SW480 (cell line): ENCODE measurements at regions not wholly inside any gene's neighbourhood (a gene's known extent, or its start where the extent isn't known, plus 50 kb on each side); places are given as distances from the start of the nearest gene placed in this dataset.
A peak's percentile ranks its signal among the peaks of the same experiment; 100 is the strongest.

Experiments used
- DNase-seq: peaks from one replicate; pipeline ENCODE4 v3.0.0-alpha.2; 2016; ENCODE audit warnings: low spot score

- no peak for DNase-seq
Observed at GRCh38 chr2:234306426-234307173, 190.3 kb downstream of the ARL4C start.

DNA sequence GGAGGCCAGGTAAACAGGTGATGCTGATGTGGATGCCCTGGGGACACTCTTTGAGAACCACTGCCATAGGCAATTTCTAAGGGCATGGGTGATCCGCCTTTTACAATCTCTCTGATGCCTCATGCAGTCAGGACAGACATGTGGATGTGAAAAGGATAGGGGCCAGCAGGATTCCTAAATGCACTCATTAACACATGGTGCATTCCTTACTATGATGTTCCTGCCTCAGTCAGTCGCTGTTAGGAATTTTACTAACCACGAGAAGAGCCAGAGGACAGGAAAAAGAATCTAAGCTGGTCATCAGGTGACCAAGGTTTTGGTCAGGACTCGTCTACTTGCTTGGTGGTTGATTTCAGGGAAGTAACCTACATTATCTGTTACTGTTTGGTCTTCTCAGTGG is 191.0 kb downstream of the ARL4C start:
- no peak for DNase-seq

DNA sequence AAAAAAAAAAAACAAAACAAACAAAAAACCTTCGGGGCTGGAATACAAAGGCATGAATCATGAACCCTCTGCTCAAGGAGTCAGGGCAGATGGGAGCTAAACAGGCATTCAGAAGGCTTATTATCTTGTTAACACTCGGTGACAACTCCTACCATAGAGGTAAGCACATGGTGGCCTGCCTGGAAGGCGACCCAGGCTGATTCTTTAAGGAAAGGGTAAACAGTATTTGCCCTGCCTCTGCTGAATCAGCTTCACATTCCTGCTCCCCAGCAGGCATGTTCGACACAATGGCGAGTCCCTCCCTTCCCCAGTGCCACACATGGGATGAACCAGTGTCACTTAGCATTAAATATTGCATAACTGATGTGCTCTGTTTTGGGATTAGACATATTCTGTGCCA is 191.9 kb downstream of the ARL4C start:
- DNase-seq: no peak

- no peak for DNase-seq
Observed at GRCh38 chr2:234302664-234302991, 194.3 kb downstream of the ARL4C start.

GRCh38 chr2:234300932-234301823 is 195.7 kb downstream of the ARL4C start:
- DNase-seq: no peak

DNA sequence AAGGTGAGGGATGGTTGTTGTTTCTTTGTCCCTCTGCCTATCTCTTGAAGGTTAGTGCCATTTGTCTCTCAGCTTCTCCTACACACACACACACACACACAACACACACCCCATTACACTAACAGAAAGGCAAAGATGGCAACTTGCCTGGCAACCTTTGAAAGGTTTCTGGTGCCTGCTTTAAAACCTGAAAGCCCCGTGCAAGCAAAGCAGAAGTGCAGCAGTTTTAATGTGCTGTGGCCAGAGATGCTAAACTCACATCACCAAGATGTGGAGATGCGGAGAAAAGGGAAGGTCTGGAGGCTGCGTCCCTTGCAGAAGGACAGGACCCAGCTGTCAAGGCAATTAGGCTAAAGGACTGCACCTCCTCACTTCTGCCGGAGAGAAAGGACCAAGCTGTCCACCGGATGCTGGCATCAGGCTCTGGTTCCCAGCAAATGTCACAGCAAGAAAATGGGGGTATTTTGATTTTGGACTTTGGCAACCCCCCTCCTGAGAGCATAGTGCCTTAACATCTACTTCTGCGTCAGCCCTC is 196.4 kb downstream of the ARL4C start:
- DNase-seq: no peak

DNA sequence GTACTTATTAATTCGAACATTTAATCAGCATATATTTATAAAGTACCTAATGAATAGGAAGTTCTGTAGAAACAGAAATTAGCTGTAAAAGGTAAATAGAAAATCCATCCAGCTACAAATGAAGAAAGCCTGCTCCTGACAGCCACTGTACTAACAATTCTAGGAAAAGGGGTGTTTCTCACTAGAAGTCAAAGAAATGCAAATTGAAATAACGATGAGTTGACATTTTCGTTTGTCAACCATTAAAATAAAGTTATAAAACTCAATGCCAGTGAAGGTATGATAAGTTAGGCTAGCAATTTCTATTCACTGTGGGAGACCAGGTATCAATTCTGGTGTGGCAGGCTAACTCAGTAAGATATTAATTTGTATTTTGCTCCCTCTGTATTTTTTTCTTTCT is 198.0 kb downstream of the ARL4C start:
- DNase-seq: no peak

- DNase-seq: no peak
Observed at GRCh38 chr2:234296991-234297390, 199.9 kb downstream of the ARL4C start.

GRCh38 chr2:234293973-234294372 is 202.9 kb downstream of the ARL4C start:
- peak; percentile 60 for DNase-seq

GRCh38 chr2:234292962-234293243 is 204.0 kb downstream of the ARL4C start:
- no peak for DNase-seq

DNA sequence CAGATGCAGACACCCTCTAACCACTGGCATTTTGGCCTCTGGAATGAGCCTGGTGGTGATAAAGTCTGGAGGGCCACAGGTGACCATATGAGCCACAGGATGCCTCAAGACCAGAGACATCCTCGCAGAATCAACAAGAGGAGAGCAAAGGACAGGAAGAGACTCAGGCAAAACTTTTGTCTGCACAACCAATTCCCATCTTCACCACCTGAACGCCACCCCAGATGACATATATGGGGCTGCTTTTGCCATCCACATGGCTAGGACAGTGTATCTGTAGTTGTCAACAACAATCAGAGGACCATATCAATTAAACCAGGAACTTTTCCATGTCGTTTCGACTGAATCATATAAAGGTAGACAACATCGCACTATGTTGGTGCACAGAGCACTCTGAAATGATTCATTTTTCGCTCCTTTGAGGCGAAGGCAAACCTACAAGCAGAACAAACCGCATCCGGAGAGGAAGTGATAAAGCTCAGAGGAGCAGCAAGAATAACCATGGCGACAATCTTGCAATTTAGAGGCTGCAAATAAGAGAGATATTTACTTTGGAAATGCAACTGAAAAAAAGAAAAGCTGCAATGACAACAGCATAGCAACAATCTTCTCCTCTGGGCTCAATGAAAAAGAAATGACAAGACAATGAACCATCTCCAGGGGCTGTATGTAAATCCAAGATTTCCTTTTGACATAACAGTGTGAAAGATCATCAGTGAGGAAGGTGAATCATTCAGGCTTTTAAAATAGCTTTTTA is 204.5 kb downstream of the ARL4C start:
- DNase-seq: peak; percentile 36

- peak; percentile 87 for DNase-seq
Observed at GRCh38 chr2:234291765-234292204, 205.1 kb downstream of the ARL4C start.

DNA sequence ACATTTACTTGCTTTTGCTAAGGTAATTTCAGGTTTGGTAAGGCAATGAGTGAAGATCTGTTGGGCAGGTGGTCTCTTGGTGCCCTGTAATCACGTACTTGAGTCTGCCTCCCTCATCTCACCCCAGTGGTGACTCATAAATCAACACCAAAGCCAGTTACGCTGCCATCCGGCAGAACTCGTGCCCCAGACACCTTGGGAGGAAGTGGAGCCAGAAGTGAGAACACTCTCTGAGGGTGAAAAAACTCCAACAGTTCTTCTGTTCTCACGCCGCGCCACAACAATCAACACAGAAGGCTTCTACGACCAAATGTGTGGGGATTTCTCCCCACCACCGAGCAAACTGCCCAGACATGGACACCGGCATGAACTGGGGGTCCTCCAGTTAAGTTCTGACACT is 206.2 kb downstream of the ARL4C start:
- DNase-seq: no peak

DNA sequence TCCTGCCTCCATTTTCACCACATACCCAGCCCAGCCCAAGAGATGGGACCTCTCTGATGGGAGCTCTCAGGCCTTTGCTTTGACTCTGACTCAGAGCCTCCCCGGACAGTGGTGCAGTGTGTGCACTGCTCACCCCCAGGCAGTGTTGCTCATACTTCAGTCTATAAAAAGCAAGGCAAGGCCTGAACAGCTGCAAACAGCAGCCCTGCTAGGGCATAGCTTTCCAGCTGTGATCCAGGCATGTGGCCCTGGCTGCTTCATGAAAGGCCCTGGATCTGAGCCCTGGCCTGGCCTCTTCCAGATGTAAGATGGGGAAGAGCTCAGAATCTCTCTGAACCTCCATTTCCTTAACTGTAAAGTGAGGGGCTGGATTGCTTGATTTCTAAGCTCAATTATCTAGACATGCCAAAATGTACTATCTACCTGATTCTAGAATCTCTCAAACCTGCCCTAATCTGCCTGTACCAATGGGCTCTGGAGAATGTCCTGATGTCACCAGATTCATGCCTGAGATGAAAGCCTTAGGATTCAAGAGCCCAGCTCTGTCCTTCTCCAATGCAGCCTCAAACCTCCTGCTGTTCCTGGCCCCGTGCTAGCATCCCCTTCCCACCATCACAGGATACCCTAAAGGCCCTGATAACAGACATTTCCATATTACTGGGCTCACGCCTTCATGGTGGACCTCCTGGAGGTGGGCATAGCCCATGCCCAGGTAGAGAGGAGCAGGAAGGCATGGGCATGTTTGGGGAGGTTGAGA is 206.9 kb downstream of the ARL4C start:
- DNase-seq: no peak

DNA sequence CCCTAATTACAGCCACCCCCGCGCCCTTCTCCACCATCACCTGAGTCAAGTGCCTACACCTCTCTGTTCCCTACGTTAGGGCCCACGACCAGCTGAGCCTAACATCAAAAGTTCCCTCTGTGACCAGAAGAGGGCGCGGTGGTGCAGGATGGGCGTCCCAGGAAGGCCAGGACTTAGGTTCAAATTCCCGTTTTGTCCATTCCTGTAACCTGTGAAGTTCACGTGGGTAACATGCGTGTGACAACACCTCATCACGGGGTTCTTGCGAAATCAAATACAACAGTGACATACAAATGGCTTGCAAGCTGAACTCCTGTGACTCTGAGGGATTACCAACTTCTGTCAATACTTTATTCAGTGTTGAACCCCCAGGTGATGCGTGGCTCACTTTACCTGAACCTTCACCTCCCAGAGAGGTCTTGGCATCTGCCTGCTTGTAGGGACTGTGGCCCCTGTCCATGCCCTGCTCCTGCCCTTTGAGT is 207.9 kb downstream of the ARL4C start:
- no peak for DNase-seq

GRCh38 chr2:234287650-234288049 is 209.2 kb downstream of the ARL4C start:
- no peak for DNase-seq

DNA sequence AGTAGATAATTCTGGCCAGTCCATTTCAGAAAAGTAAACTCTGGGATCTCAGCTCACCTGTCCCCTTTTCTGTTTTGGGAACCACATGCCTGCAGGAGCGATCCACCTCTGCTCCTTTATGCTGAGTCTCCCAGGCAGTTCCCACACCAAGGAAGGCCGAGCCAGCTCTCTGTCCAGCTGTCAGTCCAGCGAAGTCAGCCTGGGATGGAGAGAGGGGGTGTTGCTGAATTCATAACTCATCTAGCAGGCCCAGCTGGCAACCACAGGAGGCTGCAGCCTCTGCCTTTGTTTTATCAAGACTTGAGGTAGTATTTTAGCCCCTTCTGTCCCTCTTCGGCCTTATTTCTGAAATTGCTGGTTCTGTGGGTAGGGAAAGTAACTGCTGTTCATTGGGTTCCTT is 209.9 kb downstream of the ARL4C start:
- DNase-seq: no peak

DNA sequence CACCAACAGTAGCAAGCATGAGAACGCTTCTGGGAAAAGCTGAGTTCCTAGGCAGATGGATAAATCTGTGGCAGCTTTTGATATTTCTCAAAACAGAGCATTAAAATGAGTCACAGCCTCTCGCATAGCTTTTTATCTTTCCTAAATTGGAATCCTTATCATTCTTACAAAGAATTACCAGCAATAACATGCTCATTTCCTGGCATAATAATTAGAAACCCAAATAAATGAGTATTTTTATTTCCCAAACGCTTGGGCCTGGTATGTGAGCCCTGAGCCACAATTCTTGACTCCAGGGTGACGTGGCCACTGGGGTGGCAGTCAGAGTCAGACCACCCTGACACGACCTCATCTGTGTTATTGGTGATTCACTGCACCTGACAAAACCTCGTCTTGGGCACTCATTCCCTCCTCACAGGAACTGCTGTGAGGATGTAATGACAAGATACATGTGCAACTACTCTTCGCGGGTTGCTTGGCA is 210.7 kb downstream of the ARL4C start:
- DNase-seq: no peak

- DNase-seq: no peak
Observed at GRCh38 chr2:234285541-234285940, 211.3 kb downstream of the ARL4C start.

GRCh38 chr2:234279637-234280036 is 217.2 kb downstream of the ARL4C start:
- DNase-seq: no peak

DNA sequence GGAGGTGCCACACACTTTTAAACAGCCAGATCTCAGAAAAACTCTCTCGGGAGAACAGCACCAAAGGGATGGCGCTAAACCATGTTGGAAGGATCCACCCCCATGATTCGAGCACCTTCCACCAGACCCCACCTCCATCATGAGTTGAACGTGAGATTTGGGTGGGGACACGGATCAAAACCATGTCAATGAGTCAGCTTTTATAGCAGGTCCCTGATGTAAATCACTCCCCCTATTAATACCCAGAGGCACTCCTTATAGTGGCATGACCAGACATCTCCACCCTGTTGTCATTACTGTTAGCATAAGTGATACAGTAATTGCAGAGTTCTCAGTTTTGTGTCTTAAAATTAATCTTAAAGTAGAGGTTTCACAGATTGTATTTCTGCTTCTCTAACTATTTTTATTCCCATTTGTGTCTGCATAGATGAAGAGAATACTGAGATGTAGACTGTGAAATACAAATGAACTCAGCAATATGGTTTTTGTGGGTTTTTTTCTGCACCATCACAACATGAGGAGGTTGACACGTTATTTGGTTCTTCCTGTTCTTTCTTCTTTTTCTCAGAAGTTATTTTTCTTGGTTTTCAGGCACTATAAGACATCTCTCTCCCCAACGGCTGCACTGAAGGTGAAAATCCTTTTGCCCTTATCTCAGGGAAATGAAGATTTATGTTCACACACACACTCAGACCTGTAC is 218.2 kb downstream of the ARL4C start:
- no peak for DNase-seq
